ENCODE measurements at regions not wholly inside any gene's neighbourhood (a gene's known extent, or its start where the extent isn't known, plus 50 kb on each side); places are given as distances from the start of the nearest gene placed in this dataset.

GRCh38 chr2:182558564-182558963 is 131.7 kb upstream of the PDE1A start:
- DNase-seq (ENCODE audit: extremely low spot score) = no peak
- POLR2A ChIA-PET = no interaction called here
- CTCF ChIA-PET = no interaction called here
- TF ChIP-seq SUZ12 (IDR thresholded peaks at IDR 0.05) (no peak), PKNOX1 (IDR thresholded peaks at IDR 0.05) (peak; percentile 84), FOXK2 (IDR thresholded peaks at IDR 0.05) (no peak), ELF4 (IDR thresholded peaks at IDR 0.05) (no peak), ZNF384 (IDR thresholded peaks at IDR 0.05) (no peak), ARNT (IDR thresholded peaks at IDR 0.05) (no peak)

GRCh38 chr2:182559623-182560022 is 132.8 kb upstream of the PDE1A start:
- ChIA-PET POLR2A (no interaction called here), CTCF (no interaction called here)
- TF ChIP-seq BHLHE40 (IDR thresholded peaks at IDR 0.05; ENCODE audit: borderline replicate concordance) (no peak), SUZ12 (IDR thresholded peaks at IDR 0.05) (no peak), LEF1 (IDR thresholded peaks at IDR 0.05; ENCODE audit: borderline replicate concordance) (no peak), ELF4 (IDR thresholded peaks at IDR 0.05) (no peak), ZNF384 (IDR thresholded peaks at IDR 0.05) (no peak), FOXK2 (IDR thresholded peaks at IDR 0.05) (no peak), NFRKB (IDR thresholded peaks at IDR 0.05) (no peak), PKNOX1 (IDR thresholded peaks at IDR 0.05) (no peak), ARNT (IDR thresholded peaks at IDR 0.05) (no peak), CTBP1 (IDR thresholded peaks at IDR 0.05; ENCODE audit: borderline replicate concordance) (no peak), FOXM1 (IDR thresholded peaks at IDR 0.05; ENCODE audit: borderline replicate concordance) (no peak), HDGF (IDR thresholded peaks at IDR 0.05; ENCODE audit: borderline replicate concordance) (no peak), L3MBTL2 (conservative IDR thresholded peaks at IDR 0.05) (no peak)
- DNase-seq (ENCODE audit: extremely low spot score) = no peak

GRCh38 chr2:182565911-182566567 is 139.2 kb upstream of the PDE1A start:
- DNase-seq (ENCODE audit: extremely low spot score) = no peak
- TF ChIP-seq PKNOX1 (IDR thresholded peaks at IDR 0.05) (no peak), ZNF384 (IDR thresholded peaks at IDR 0.05) (no peak), L3MBTL2 (conservative IDR thresholded peaks at IDR 0.05) (no peak), SUZ12 (IDR thresholded peaks at IDR 0.05) (no peak), FOXA1 (IDR thresholded peaks at IDR 0.05) (no peak), SP1 (IDR thresholded peaks at IDR 0.05) (no peak), HDGF (IDR thresholded peaks at IDR 0.05; ENCODE audit: borderline replicate concordance) (no peak), TARDBP (IDR thresholded peaks at IDR 0.05) (no peak), FOXK2 (IDR thresholded peaks at IDR 0.05) (no peak), ARNT (IDR thresholded peaks at IDR 0.05) (no peak), NFRKB (IDR thresholded peaks at IDR 0.05) (no peak), BHLHE40 (IDR thresholded peaks at IDR 0.05; ENCODE audit: borderline replicate concordance) (no peak), ELF4 (IDR thresholded peaks at IDR 0.05) (no peak), CTBP1 (IDR thresholded peaks at IDR 0.05; ENCODE audit: borderline replicate concordance) (no peak), FOXM1 (IDR thresholded peaks at IDR 0.05; ENCODE audit: borderline replicate concordance) (no peak), LEF1 (IDR thresholded peaks at IDR 0.05; ENCODE audit: borderline replicate concordance) (no peak)
- ChIA-PET CTCF (no interaction called here), POLR2A (no interaction called here)

GRCh38 chr2:182573553-182573952 is 142.5 kb upstream of the DNAJC10 start:
- no peak for TF ChIP-seq ZNF384 (IDR thresholded peaks at IDR 0.05)
- TF ChIP-seq SP1 (IDR thresholded peaks at IDR 0.05) = no peak
- no peak for TF ChIP-seq BHLHE40 (IDR thresholded peaks at IDR 0.05; ENCODE audit: borderline replicate concordance)
- no peak for TF ChIP-seq HDGF (IDR thresholded peaks at IDR 0.05; ENCODE audit: borderline replicate concordance)
- no peak for DNase-seq (ENCODE audit: extremely low spot score)
- CTCF ChIA-PET = no interaction called here
- POLR2A ChIA-PET = no interaction called here

- TF ChIP-seq FOXM1 (IDR thresholded peaks at IDR 0.05; ENCODE audit: borderline replicate concordance) (no peak), HDGF (IDR thresholded peaks at IDR 0.05; ENCODE audit: borderline replicate concordance) (no peak), ARNT (IDR thresholded peaks at IDR 0.05) (no peak), L3MBTL2 (conservative IDR thresholded peaks at IDR 0.05) (no peak), ZNF384 (IDR thresholded peaks at IDR 0.05) (no peak), ELF4 (IDR thresholded peaks at IDR 0.05) (no peak), TARDBP (IDR thresholded peaks at IDR 0.05) (no peak)
- no peak for DNase-seq (ENCODE audit: extremely low spot score)
- ChIA-PET POLR2A (no interaction called here), CTCF (no interaction called here)
These were observed 138.2 kb upstream of the DNAJC10 start for GRCh38 chr2:182577816-182578215.

- DNase-seq (ENCODE audit: extremely low spot score) = no peak
- CTCF ChIA-PET = no interaction called here
- TF ChIP-seq SP1 (IDR thresholded peaks at IDR 0.05) (no peak), ARNT (IDR thresholded peaks at IDR 0.05) (no peak), FOXA1 (IDR thresholded peaks at IDR 0.05) (no peak), TARDBP (IDR thresholded peaks at IDR 0.05) (no peak), ELF4 (IDR thresholded peaks at IDR 0.05) (no peak), CTBP1 (IDR thresholded peaks at IDR 0.05; ENCODE audit: borderline replicate concordance) (no peak), PKNOX1 (IDR thresholded peaks at IDR 0.05) (no peak), FOXK2 (IDR thresholded peaks at IDR 0.05) (no peak), L3MBTL2 (conservative IDR thresholded peaks at IDR 0.05) (no peak), FOXM1 (IDR thresholded peaks at IDR 0.05; ENCODE audit: borderline replicate concordance) (no peak), ZNF384 (IDR thresholded peaks at IDR 0.05) (no peak), SUZ12 (IDR thresholded peaks at IDR 0.05) (no peak), BHLHE40 (IDR thresholded peaks at IDR 0.05; ENCODE audit: borderline replicate concordance) (no peak), LEF1 (IDR thresholded peaks at IDR 0.05; ENCODE audit: borderline replicate concordance) (no peak), NFRKB (IDR thresholded peaks at IDR 0.05) (no peak), HDGF (IDR thresholded peaks at IDR 0.05; ENCODE audit: borderline replicate concordance) (no peak)
- POLR2A ChIA-PET = no interaction called here
These were observed 134.7 kb upstream of the DNAJC10 start for GRCh38 chr2:182581196-182581935.

Measured in HEK293T (cell line).